ENCODE measurements at regions not wholly inside any gene's neighbourhood (a gene's known extent, or its start where the extent isn't known, plus 50 kb on each side); places are given as distances from the start of the nearest gene placed in this dataset.
"Not testable (repeated sequence)": the region's sequence is repeated elsewhere in the genome, so short reads cannot be mapped to it uniquely, and the experiment has no call there.

DNA sequence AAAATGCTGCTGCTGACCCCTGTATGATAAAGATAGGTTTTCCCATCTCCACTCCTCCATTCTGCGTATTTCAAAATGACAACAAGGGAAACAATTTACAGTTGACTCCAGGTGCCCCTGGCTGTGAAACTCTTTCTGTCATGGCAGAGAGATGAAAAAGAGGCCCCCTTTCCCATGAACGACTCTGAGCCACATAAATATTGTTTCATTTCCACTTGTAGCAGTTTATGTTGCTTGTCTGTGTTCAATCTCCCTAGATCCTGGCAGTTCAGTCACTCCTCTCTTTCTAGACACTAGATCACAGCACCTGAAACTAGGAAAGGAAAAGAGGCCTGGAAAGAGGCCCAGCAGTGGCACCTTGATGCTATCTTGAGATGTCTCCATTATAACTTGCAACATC lies 121.0 kb upstream of the ZNF521 start:
- TF ChIP-seq, protein P1, sequence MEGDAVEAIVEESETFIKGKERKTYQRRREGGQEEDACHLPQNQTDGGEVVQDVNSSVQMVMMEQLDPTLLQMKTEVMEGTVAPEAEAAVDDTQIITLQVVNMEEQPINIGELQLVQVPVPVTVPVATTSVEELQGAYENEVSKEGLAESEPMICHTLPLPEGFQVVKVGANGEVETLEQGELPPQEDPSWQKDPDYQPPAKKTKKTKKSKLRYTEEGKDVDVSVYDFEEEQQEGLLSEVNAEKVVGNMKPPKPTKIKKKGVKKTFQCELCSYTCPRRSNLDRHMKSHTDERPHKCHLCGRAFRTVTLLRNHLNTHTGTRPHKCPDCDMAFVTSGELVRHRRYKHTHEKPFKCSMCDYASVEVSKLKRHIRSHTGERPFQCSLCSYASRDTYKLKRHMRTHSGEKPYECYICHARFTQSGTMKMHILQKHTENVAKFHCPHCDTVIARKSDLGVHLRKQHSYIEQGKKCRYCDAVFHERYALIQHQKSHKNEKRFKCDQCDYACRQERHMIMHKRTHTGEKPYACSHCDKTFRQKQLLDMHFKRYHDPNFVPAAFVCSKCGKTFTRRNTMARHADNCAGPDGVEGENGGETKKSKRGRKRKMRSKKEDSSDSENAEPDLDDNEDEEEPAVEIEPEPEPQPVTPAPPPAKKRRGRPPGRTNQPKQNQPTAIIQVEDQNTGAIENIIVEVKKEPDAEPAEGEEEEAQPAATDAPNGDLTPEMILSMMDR (IDR thresholded peaks at IDR 0.05) = no peak
- TF ChIP-seq POLR2A (IDR thresholded peaks at IDR 0.05) = no peak
- 72 to 73% methylated on average over 2 of the region's 2 CpGs for WGBS, 2 donors
- H3K36me3 ChIP-seq = no peaks in the 10 kb centered on the region

DNA sequence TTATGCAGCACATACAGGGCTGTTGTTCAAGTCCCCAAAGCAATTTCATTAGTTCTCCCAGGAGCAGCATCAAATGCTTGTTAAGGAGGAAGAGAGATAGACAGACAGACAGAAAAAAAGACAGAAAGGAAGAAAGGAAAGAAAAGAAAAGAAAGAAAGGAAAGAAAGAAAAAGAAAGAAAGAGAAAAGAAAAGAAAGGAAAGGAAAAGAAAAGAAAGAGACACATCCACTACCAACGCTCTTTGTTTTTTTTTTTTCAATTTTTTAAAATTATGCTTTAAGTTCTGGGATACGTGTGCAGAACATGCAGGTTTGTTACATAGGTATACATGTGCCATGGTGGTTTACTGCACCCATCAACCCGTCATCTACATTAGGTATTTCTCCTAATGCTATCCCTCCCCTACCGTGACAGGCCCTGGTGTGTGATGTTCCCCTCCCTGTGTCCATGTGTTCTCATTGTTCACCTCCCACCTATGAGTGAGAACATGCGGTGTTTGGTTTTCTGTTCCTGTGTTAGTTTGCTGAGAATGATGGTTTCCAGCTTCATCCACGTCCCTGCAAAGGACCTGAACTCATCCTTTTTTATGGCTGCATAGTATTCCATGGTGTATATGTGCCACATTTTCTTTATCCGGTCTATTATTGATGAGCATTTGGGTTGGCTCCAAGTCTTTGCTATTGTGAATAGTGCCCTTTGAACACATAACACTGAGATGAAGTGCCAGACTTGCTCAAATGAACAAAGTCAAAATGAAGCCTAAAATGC lies 119.0 kb upstream of the ZNF521 start:
- H3K9me3 ChIP-seq; intact Hi-C loops (cut with DNase I): not testable (repeated sequence)
- 96 to 97% methylated on average over 7 of the region's 7 CpGs for WGBS, 2 donors

More for the DNA sequence above, 121.0 kb upstream of the ZNF521 start:
- Histone ChIP-seq H3K27ac (no peak overlapping the region), H3K27me3 (no peaks in the 10 kb centered on the region), H3K9me3 (no peaks in the 10 kb centered on the region), H3K4me3 (replicated peaks in 1 of 3) (no peak overlapping the region), H3K4me1 (no peaks in the 10 kb centered on the region)
- no peak for DNase-seq
- intact Hi-C loops (cut with DNase I) = no loop called here

DNA sequence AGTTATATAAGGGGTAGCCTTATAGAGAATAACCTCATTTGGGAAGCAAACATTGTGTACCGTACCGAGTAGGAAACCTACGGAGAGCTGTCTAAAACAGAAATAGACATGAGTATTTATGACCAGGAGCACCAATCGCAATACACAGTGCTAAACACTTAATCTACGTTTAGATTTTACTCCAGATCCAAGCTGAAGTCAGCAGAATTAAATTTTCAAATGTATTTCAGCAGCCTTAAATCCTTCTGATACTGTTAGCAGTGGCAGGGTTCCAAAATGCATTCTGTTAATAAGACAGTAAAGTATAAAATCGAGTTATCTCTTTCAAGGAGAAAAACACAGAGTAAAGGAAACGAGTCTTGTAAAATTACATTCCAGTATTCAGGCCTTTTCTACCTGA lies 118.1 kb upstream of the ZNF521 start:
- Histone ChIP-seq H3K4me3 (replicated peaks in 1 of 3) (no peak overlapping the region), H3K9me3 (no peaks in the 10 kb centered on the region), H3K27me3 (no peaks in the 10 kb centered on the region), H3K27ac (no peak overlapping the region), H3K36me3 (no peaks in the 10 kb centered on the region), H3K4me1 (no peaks in the 10 kb centered on the region)
- 72 to 77% methylated on average over 7 of the region's 7 CpGs for WGBS, 2 donors
- no peak for DNase-seq
- TF ChIP-seq, protein P1 (IDR thresholded peaks at IDR 0.05) = no peak
- TF ChIP-seq POLR2A (IDR thresholded peaks at IDR 0.05) = no peak
- intact Hi-C loops (cut with DNase I) = no loop called here

More for the DNA sequence above, 119.0 kb upstream of the ZNF521 start:
- not testable (repeated sequence) for DNase-seq; H3K36me3 ChIP-seq; H3K4me1 ChIP-seq; H3K27me3 ChIP-seq; H3K4me3 ChIP-seq (replicated peaks in 1 of 3); H3K27ac ChIP-seq

DNA sequence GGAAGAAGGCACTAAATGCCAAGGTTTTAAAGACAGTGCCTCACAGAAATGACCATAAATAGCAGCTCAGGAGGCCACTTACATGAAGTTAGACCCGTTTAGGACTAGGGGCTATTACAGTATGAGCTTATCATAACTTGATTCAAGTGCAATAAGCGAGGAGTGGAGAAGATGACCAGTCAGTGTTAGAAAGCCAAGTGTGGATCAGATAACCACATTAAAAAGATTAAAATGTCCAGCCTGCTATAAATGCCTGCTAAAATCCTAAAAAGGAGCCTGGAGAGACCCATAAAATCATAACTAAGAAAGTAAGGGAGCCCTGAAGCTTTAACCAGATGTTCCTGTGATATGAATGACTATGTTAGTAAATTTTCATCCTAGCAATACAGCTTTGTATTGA lies 117.5 kb upstream of the ZNF521 start:
- Histone ChIP-seq H3K36me3 (no peaks in the 10 kb centered on the region), H3K9me3 (no peaks in the 10 kb centered on the region), H3K27ac (no peak overlapping the region), H3K4me1 (no peaks in the 10 kb centered on the region), H3K4me3 (replicated peaks in 1 of 3) (no peak overlapping the region), H3K27me3 (no peaks in the 10 kb centered on the region)
- DNase-seq = no peak
- no peak for TF ChIP-seq POLR2A (IDR thresholded peaks at IDR 0.05)
- TF ChIP-seq, protein P1 (IDR thresholded peaks at IDR 0.05) = no peak
- 56 to 62% methylated on average over 2 of the region's 2 CpGs for WGBS, 2 donors
- intact Hi-C loops (cut with DNase I) = no loop called here

DNA sequence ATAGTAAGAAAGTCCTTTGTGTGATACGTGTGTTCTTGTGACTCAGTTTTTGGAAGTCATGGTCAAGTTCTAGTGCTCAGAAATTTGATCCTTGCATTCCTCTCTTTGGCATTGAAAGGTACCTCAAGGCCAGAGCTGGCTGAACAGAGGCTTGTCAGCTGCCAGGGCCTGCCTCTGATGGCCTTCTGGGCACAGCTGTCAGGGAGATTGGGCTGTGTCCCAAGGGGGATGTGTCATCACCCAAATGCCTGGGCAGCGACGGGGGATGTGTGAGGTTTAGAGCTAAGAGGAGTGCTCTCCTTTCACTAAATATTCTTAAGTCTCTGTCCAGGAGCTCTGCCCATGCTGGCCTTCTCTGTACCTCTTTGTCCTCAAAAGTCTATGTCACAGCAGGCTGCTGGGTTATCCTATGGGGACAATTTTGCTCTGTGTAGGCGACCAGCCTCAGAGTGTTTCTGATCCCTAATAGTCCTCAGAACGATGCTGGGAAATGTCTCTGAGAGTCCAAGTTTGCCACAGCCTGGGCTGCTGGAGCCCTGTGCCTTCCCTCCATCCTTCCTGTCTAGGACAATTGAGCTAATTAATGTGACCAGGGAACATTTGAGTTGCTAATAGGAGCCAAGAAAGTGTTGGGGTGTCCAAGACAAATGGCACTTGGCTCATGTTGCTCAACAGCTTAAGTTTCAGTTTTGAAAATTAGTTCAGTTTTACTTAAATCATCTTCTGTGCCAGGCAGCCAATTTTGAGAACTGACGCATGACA lies 115.4 kb upstream of the ZNF521 start:
- Histone ChIP-seq H3K27me3 (no peaks in the 10 kb centered on the region), H3K9me3 (no peaks in the 10 kb centered on the region), H3K4me1 (no peaks in the 10 kb centered on the region), H3K27ac (no peak overlapping the region), H3K4me3 (replicated peaks in 1 of 3) (no peak overlapping the region), H3K36me3 (no peaks in the 10 kb centered on the region)
- WGBS, 2 donors = 52 to 74% methylated on average over 6 of the region's 6 CpGs
- DNase-seq = no peak
- intact Hi-C loops (cut with DNase I) = no loop called here
- no peak for TF ChIP-seq POLR2A (IDR thresholded peaks at IDR 0.05)
- TF ChIP-seq, protein P1 (IDR thresholded peaks at IDR 0.05) = no peak

Measured in thyroid gland (tissue), 4 donors.